DND-41 (cell line): ENCODE measurements at regions not wholly inside any gene's neighbourhood (a gene's known extent, or its start where the extent isn't known, plus 50 kb on each side); places are given as distances from the start of the nearest gene placed in this dataset.

Experiments used
- ATAC-seq: fragments of 200-7000 bp; cut with Tn5 transposase; 3 replicates; pipeline ENCODE4 v1.9.1; 2021; ENCODE audit warnings: low read depth; ENCODE audit not compliant: insufficient read depth
- DNase-seq: peaks from one replicate; pipeline ENCODE4 v3.0.0-alpha.2; 2020
- H2AFZ ChIP-seq: 2 replicates; pipeline ENCODE4 v1.6.0; 2012; ENCODE audit warnings: low read depth, low read length
- H3K27ac ChIP-seq: 2 replicates; pipeline ENCODE4 v1.5.1; 2012; ENCODE audit warnings: low read length, inconsistent platforms
- H3K27me3 ChIP-seq: fragments of 200-600 bp; sonication (generic); 2 replicates; pipeline ENCODE4 v1.6.0; 2012; ENCODE audit warnings: low read length, mild to moderate bottlenecking, inconsistent platforms; ENCODE audit not compliant: insufficient read depth, poor library complexity
- H3K36me3 ChIP-seq: 2 replicates; pipeline ENCODE4 v1.5.1; 2012; ENCODE audit warnings: low read length, inconsistent platforms; ENCODE audit not compliant: insufficient read depth
- H3K4me1 ChIP-seq: 2 replicates; pipeline ENCODE4 v1.5.1; 2012; ENCODE audit warnings: mild to moderate bottlenecking, low read length; ENCODE audit not compliant: insufficient read depth
- H3K4me2 ChIP-seq: 2 replicates; pipeline ENCODE4 v1.6.0; 2012; ENCODE audit warnings: mild to moderate bottlenecking, moderate library complexity, low read length, inconsistent platforms; ENCODE audit not compliant: insufficient read depth
- H3K4me3 ChIP-seq, 2 experiments: fragments of 200-600 bp in 1 of 2; shearing (Covaris generic) in 1 of 2; 2 replicates each; pipeline ENCODE4 v1.5.1; 2012 to 2016; ENCODE audit warnings: inconsistent platforms in 2 of 2, low read length in 2 of 2, mild to moderate bottlenecking in 2 of 2, low read depth in 1 of 2, moderate library complexity in 1 of 2
- H3K79me2 ChIP-seq: 2 replicates; pipeline ENCODE4 v1.6.0; 2012; ENCODE audit warnings: low read length, inconsistent platforms; ENCODE audit not compliant: insufficient read depth
- H3K9ac ChIP-seq: 2 replicates; pipeline ENCODE4 v1.6.0; 2012; ENCODE audit warnings: low read depth, mild to moderate bottlenecking, inconsistent platforms, low read length, moderate library complexity
- H3K9me3 ChIP-seq: 2 replicates; pipeline ENCODE4 v1.5.1; 2012; ENCODE audit warnings: low read length, moderate library complexity, mild to moderate bottlenecking, inconsistent platforms; ENCODE audit not compliant: insufficient read depth, severe bottlenecking
- H4K20me1 ChIP-seq: 2 replicates; pipeline ENCODE4 v1.6.0; 2012; ENCODE audit warnings: low read length; ENCODE audit not compliant: insufficient read depth
- CTCF ChIP-seq: IDR thresholded peaks from 2 replicates; pipeline ENCODE4 v1.5.1; 2012; ENCODE audit warnings: borderline replicate concordance, low read length, moderate library complexity, mild to moderate bottlenecking; ENCODE audit not compliant: poor library complexity, severe bottlenecking; ENCODE audit errors: extremely low read depth
- EZH2 ChIP-seq: IDR thresholded peaks from 3 replicates; pipeline ENCODE4 v1.6.1; 2012; ENCODE audit warnings: borderline replicate concordance, low read depth, mild to moderate bottlenecking, moderate library complexity, low read length, inconsistent platforms; ENCODE audit not compliant: severe bottlenecking

GRCh38 chr12:41981758-41982157 is 162.9 kb downstream of the GXYLT1 start:
- H3K9me3 ChIP-seq = no peaks in the 10 kb centered on the region
- no peaks in the 10 kb centered on the region for H3K27me3 ChIP-seq
- H4K20me1 ChIP-seq = no peaks in the 10 kb centered on the region
- H3K27ac ChIP-seq = no peak overlapping the region
- H2AFZ ChIP-seq = no peak overlapping the region
- TF ChIP-seq EZH2 = no peak
- TF ChIP-seq CTCF = no peak
- H3K4me3 ChIP-seq = no peak overlapping the region
- H3K36me3 ChIP-seq = no peaks in the 10 kb centered on the region
- no peaks in the 10 kb centered on the region for H3K4me1 ChIP-seq
- H3K79me2 ChIP-seq = no peaks in the 10 kb centered on the region
- ATAC-seq (no peak), DNase-seq (no peak)
- H3K4me2 ChIP-seq = no peak overlapping the region
- no peak overlapping the region for H3K9ac ChIP-seq

- Histone ChIP-seq H3K36me3 (no peaks in the 10 kb centered on the region), H3K9ac (no peak overlapping the region), H3K4me2 (no peak overlapping the region), H4K20me1 (no peaks in the 10 kb centered on the region), H3K4me1 (no peaks in the 10 kb centered on the region), H3K27ac (no peak overlapping the region), H3K79me2 (no peaks in the 10 kb centered on the region), H3K27me3 (no peaks in the 10 kb centered on the region), H3K9me3 (no peaks in the 10 kb centered on the region), H2AFZ (no peak overlapping the region), H3K4me3 (no peak overlapping the region)
- TF ChIP-seq CTCF (no peak), EZH2 (no peak)
- ATAC-seq (no peak), DNase-seq (no peak)
Measured at GRCh38 chr12:41981013-41981412, 163.7 kb downstream of the GXYLT1 start.

- H3K9me3 ChIP-seq = no peaks in the 10 kb centered on the region
- H3K9ac ChIP-seq = no peak overlapping the region
- H3K36me3 ChIP-seq = no peaks in the 10 kb centered on the region
- H3K4me3 ChIP-seq = no peak overlapping the region
- no peak for TF ChIP-seq CTCF
- no peaks in the 10 kb centered on the region for H3K4me1 ChIP-seq
- H3K79me2 ChIP-seq = no peaks in the 10 kb centered on the region
- no peak overlapping the region for H3K27ac ChIP-seq
- H3K27me3 ChIP-seq = no peaks in the 10 kb centered on the region
- no peak overlapping the region for H3K4me2 ChIP-seq
- no peak for ATAC-seq
- H2AFZ ChIP-seq = no peak overlapping the region
- no peak for DNase-seq
- no peaks in the 10 kb centered on the region for H4K20me1 ChIP-seq
Measured at GRCh38 chr12:41980390-41980789, 164.3 kb downstream of the GXYLT1 start.

- Histone ChIP-seq H3K27me3 (no peaks in the 10 kb centered on the region), H3K27ac (no peak overlapping the region), H3K4me1 (no peaks in the 10 kb centered on the region), H3K36me3 (no peaks in the 10 kb centered on the region), H3K4me2 (no peak overlapping the region), H3K9me3 (no peaks in the 10 kb centered on the region), H3K9ac (no peak overlapping the region), H2AFZ (no peak overlapping the region), H4K20me1 (no peaks in the 10 kb centered on the region), H3K4me3 (no peak overlapping the region), H3K79me2 (no peaks in the 10 kb centered on the region)
- no peak for TF ChIP-seq EZH2
- TF ChIP-seq CTCF = no peak
- DNase-seq (no peak), ATAC-seq (no peak)
Measured at GRCh38 chr12:41979574-41979973, 165.1 kb downstream of the GXYLT1 start.
